ENCODE measurements at regions not wholly inside any gene's neighbourhood (a gene's known extent, or its start where the extent isn't known, plus 50 kb on each side); places are given as distances from the start of the nearest gene placed in this dataset.

GRCh38 chr21:31571879-31572278 lies 87.6 kb upstream of the SOD1 start:
- Mint-ChIP-seq H3K9me3 (peaks cover 8% of the 10 kb centered on the region in 2 experiments), H3K4me1 (peaks cover 5 to 12% of the 10 kb centered on the region in 2 experiments; a peak in 3 of 4 replicates), H3K4me3 (no peak overlapping the region), H3K27ac (no peak overlapping the region), H3K27me3 (ENCODE audit: low read depth) (no peaks in the 10 kb centered on the region), H3K36me3 (ENCODE audit: insufficient read depth in 1 of 3, low read depth in 3 of 3) (peaks cover 4 to 8% (median 5%) of the 10 kb centered on the region in 3 experiments; a peak in 4 of 7 replicates)
- no peaks in the 10 kb centered on the region for H3K23me2 ChIP-seq (ENCODE audit: insufficient read length, low read depth, low read length, poor library complexity, severe bottlenecking)
- no peaks in the 10 kb centered on the region for H3K79me1 ChIP-seq (ENCODE audit: insufficient read depth, low read depth, low read length, poor library complexity, severe bottlenecking)
- H4K5ac ChIP-seq (ENCODE audit: insufficient read length, low read depth, low read length), result no peak overlapping the region
- H4K91ac ChIP-seq (ENCODE audit: insufficient read length, low read depth, low read length), result no peak overlapping the region
- no peak overlapping the region for H3K9ac ChIP-seq (ENCODE audit: extremely low read depth, insufficient read length, low read length)
- H3K27me3 ChIP-seq (ENCODE audit: insufficient read depth, low read length), result no peaks in the 10 kb centered on the region
- H2BK5ac ChIP-seq (ENCODE audit: insufficient read length, low read length), result no peak overlapping the region
- H3K23ac ChIP-seq (ENCODE audit: insufficient read length, low read depth, low read length), result no peak overlapping the region
- H2AK5ac ChIP-seq (ENCODE audit: insufficient read length, low read length), result no peak overlapping the region
- WGBS (ENCODE audit: extremely low coverage, insufficient read length, low lambda C conversion rate), result no CpG with 5 or more reads among the region's 4 CpGs
- no peak overlapping the region for H3K18ac ChIP-seq (ENCODE audit: insufficient read length, low read depth, low read length)
- no peaks in the 10 kb centered on the region; the same call in 1 of the 2 replicates for H3K4me1 ChIP-seq (ENCODE audit: insufficient read depth, low read length)
- no peak overlapping the region for H4K8ac ChIP-seq (replicated peaks; ENCODE audit: insufficient read length, low read depth, low read length)
- H3K4ac ChIP-seq (ENCODE audit: low read depth, low read length), result no peak overlapping the region
- no peak overlapping the region for H2AFZ ChIP-seq (ENCODE audit: low read length)
- no peak overlapping the region for H2BK20ac ChIP-seq (ENCODE audit: low read depth, low read length, poor library complexity, severe bottlenecking)
- H3K79me2 ChIP-seq (ENCODE audit: insufficient read depth, low read length), result no peaks in the 10 kb centered on the region
- H3K14ac ChIP-seq (ENCODE audit: insufficient read depth, low read length), result no peak overlapping the region
- H2BK120ac ChIP-seq (ENCODE audit: low read depth, low read length, poor library complexity, severe bottlenecking), result no peak overlapping the region
- no peak for TF ChIP-seq CTCF (conservative IDR thresholded peaks at IDR 0.05)
- H4K20me1 ChIP-seq (ENCODE audit: control insufficient read depth, insufficient read depth, insufficient read length), result no peaks in the 10 kb centered on the region
- H3T11ph ChIP-seq (ENCODE audit: low read length), result no peak overlapping the region
- no peak overlapping the region for H3K4me2 ChIP-seq (ENCODE audit: insufficient read depth, insufficient read length, low read length)
- H3K27ac ChIP-seq (ENCODE audit: insufficient read length, low read depth, low read length), result no peak overlapping the region
- no peak overlapping the region for H2BK15ac ChIP-seq (ENCODE audit: low read depth, low read length)
- H3K9me3 ChIP-seq (ENCODE audit: control insufficient read depth, low read depth, low read length), result no peaks in the 10 kb centered on the region
- H3K56ac ChIP-seq (ENCODE audit: insufficient read length, low read depth, low read length), result no peak overlapping the region
- no peak for DNase-seq
- no peak overlapping the region for H2BK12ac ChIP-seq (ENCODE audit: insufficient read length, low read depth, low read length)
